ENCODE measurements at regions not wholly inside any gene's neighbourhood (a gene's known extent, or its start where the extent isn't known, plus 50 kb on each side); places are given as distances from the start of the nearest gene placed in this dataset.

DNA sequence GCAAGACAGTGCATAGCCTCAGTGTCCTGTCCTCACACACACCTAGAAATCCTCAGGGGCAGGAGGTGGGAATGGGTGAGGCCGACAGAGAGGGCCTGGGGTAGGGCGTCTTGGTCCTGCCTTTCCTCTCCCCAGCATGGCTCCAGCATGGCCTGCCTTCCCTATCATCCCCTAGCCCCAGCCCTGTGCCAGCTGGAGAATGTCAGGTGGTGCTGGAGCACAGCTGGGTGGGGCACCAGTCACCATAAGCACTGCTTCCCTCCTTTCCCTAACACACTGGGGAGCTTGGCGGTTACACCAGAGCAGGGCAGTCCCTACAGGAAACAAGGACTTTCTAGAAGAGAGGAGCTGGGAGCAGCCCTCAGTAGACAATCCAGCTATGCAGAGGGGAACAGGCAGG lies 236.8 kb downstream of the KLF13 start:
- no peak overlapping the region for H3K9ac ChIP-seq (replicated peaks; ENCODE audit: extremely low read depth, insufficient read depth, low read length)
- no peak overlapping the region for H3K4me2 ChIP-seq (ENCODE audit: insufficient read depth, low read length)
- H3K27ac ChIP-seq (ENCODE audit: insufficient read depth, low read depth, low read length) = no peak overlapping the region
- no peaks in the 10 kb centered on the region for H3K27me3 ChIP-seq (ENCODE audit: control insufficient read depth in 2 of 2, insufficient read depth in 2 of 2, low read length in 2 of 2)
- H3K9me3 ChIP-seq (replicated peaks; ENCODE audit: control insufficient read depth, insufficient read depth, low read length) = no peaks in the 10 kb centered on the region
- no peak overlapping the region for H2AFZ ChIP-seq (ENCODE audit: low read depth, low read length)
- H3K36me3 ChIP-seq (ENCODE audit: control insufficient read depth in 2 of 2, extremely low read depth in 1 of 2, insufficient read depth in 2 of 2, low read length in 2 of 2) = no peaks in the 10 kb centered on the region
- no peaks in the 10 kb centered on the region for H3K4me1 ChIP-seq (ENCODE audit: control insufficient read depth, extremely low read depth, insufficient read depth, low read length)
- dilution Hi-C loops (cut with MboI; ENCODE audit: extremely low pct_ligation_motif_present, low sequenced_read_pairs) (no loop called here), intact Hi-C loops (cut with micrococcal nuclease) (no loop called here)
- TF ChIP-seq JUN (IDR thresholded peaks at IDR 0.05; ENCODE audit: borderline replicate concordance, insufficient read depth, insufficient read length, low read depth) (no peak), EZH2 (IDR thresholded peaks at IDR 0.05; ENCODE audit: borderline replicate concordance, low read depth, low read length, severe bottlenecking) (no peak), FOS (IDR thresholded peaks at IDR 0.05; ENCODE audit: borderline replicate concordance, insufficient read depth, low read length) (no peak), MYC (IDR thresholded peaks at IDR 0.05; ENCODE audit: low read depth, low read length) (no peak), POLR2A (IDR thresholded peaks at IDR 0.05; ENCODE audit: low read depth, low read length) (no peak)
- TF ChIP-seq, protein P1, sequence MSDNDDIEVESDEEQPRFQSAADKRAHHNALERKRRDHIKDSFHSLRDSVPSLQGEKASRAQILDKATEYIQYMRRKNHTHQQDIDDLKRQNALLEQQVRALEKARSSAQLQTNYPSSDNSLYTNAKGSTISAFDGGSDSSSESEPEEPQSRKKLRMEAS (IDR thresholded peaks at IDR 0.05; ENCODE audit: insufficient read depth, insufficient read length) = no peak
- DNase-seq (ENCODE audit: low read depth, low spot score) (no peak), FAIRE-seq (no peak)
- H3K9me1 ChIP-seq (replicated peaks; ENCODE audit: control insufficient read depth, extremely low read depth, insufficient read depth, low read length) = no peaks in the 10 kb centered on the region
- no peak overlapping the region for H3K4me3 ChIP-seq (replicated peaks in 1 of 3; ENCODE audit: insufficient read depth in 1 of 3, low read depth in 1 of 3, low read length in 3 of 3)
- ChIA-PET CTCF (no interaction called here), POLR2A (no interaction called here)
- H4K20me1 ChIP-seq (replicated peaks; ENCODE audit: control insufficient read depth, extremely low read depth, insufficient read depth, low read length) = no peaks in the 10 kb centered on the region
- no peaks in the 10 kb centered on the region for H3K79me2 ChIP-seq (ENCODE audit: control insufficient read depth, insufficient read depth, low read length)
- no TSS peak for BruUV-seq (replicated peaks)

DNA sequence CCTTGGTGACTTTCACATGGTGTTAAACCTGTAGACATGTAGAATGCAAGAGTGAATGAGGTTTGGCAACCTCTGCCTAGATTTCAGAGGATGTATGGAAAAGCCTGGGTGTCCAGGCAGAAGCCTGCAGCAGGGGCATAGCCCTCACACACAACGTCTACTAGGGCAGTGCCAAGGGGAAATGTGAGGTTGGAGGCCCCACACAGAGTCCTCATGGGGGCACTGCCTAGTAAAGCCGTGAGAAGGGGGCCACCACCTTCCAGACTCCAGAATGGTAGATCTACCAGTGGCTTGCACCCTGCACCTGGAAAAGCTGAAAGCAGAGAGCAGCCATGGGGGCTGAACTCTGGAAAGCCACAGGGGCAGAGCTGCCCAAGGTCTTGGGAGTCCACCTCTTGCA lies 241.2 kb downstream of the KLF13 start:
- intact Hi-C loops (cut with micrococcal nuclease) = no loop called here
- Histone ChIP-seq H3K36me3 (ENCODE audit: control insufficient read depth in 2 of 2, extremely low read depth in 1 of 2, insufficient read depth in 2 of 2, low read length in 2 of 2) (no peaks in the 10 kb centered on the region), H4K20me1 (replicated peaks; ENCODE audit: control insufficient read depth, extremely low read depth, insufficient read depth, low read length) (no peaks in the 10 kb centered on the region), H3K9me1 (replicated peaks; ENCODE audit: control insufficient read depth, extremely low read depth, insufficient read depth, low read length) (no peaks in the 10 kb centered on the region), H3K4me1 (ENCODE audit: control insufficient read depth, extremely low read depth, insufficient read depth, low read length) (no peaks in the 10 kb centered on the region), H3K9me3 (replicated peaks; ENCODE audit: control insufficient read depth, insufficient read depth, low read length) (no peaks in the 10 kb centered on the region), H3K4me2 (ENCODE audit: insufficient read depth, low read length) (no peak overlapping the region), H3K9ac (replicated peaks; ENCODE audit: extremely low read depth, insufficient read depth, low read length) (no peak overlapping the region), H3K4me3 (replicated peaks in 1 of 3; ENCODE audit: insufficient read depth in 1 of 3, low read depth in 1 of 3, low read length in 3 of 3) (no peak overlapping the region), H3K27me3 (ENCODE audit: control insufficient read depth in 2 of 2, insufficient read depth in 2 of 2, low read length in 2 of 2) (no peaks in the 10 kb centered on the region), H3K27ac (ENCODE audit: insufficient read depth, low read depth, low read length) (no peak overlapping the region), H3K79me2 (ENCODE audit: control insufficient read depth, insufficient read depth, low read length) (no peaks in the 10 kb centered on the region), H2AFZ (ENCODE audit: low read depth, low read length) (no peak overlapping the region)
- ChIA-PET CTCF (no interaction called here), POLR2A (no interaction called here)
- DNase-seq (ENCODE audit: low read depth, low spot score) (no peak), FAIRE-seq (no peak)
- BruUV-seq (replicated peaks) = no TSS peak
- dilution Hi-C loops (cut with MboI; ENCODE audit: extremely low pct_ligation_motif_present, low sequenced_read_pairs) = no loop called here
- TF ChIP-seq, protein P2, sequence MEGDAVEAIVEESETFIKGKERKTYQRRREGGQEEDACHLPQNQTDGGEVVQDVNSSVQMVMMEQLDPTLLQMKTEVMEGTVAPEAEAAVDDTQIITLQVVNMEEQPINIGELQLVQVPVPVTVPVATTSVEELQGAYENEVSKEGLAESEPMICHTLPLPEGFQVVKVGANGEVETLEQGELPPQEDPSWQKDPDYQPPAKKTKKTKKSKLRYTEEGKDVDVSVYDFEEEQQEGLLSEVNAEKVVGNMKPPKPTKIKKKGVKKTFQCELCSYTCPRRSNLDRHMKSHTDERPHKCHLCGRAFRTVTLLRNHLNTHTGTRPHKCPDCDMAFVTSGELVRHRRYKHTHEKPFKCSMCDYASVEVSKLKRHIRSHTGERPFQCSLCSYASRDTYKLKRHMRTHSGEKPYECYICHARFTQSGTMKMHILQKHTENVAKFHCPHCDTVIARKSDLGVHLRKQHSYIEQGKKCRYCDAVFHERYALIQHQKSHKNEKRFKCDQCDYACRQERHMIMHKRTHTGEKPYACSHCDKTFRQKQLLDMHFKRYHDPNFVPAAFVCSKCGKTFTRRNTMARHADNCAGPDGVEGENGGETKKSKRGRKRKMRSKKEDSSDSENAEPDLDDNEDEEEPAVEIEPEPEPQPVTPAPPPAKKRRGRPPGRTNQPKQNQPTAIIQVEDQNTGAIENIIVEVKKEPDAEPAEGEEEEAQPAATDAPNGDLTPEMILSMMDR (IDR thresholded peaks at IDR 0.05; ENCODE audit: extremely low read depth in 1 of 2, insufficient read depth in 1 of 2, low read depth in 1 of 2, low read length in 2 of 2) = no peak
- TF ChIP-seq POLR2AphosphoS5 (IDR thresholded peaks at IDR 0.05; ENCODE audit: insufficient read depth, low read depth, low read length) (no peak), EZH2 (IDR thresholded peaks at IDR 0.05; ENCODE audit: borderline replicate concordance, low read depth, low read length, severe bottlenecking) (no peak), MYC (IDR thresholded peaks at IDR 0.05; ENCODE audit: low read depth, low read length) (no peak), POLR2A (IDR thresholded peaks at IDR 0.05; ENCODE audit: low read depth, low read length) (no peak), FOS (IDR thresholded peaks at IDR 0.05; ENCODE audit: borderline replicate concordance, insufficient read depth, low read length) (no peak), GATA2 (IDR thresholded peaks at IDR 0.05; ENCODE audit: insufficient read depth, insufficient read length, low read depth, low read length) (no peak), JUN (IDR thresholded peaks at IDR 0.05; ENCODE audit: borderline replicate concordance, insufficient read depth, insufficient read length, low read depth) (no peak)
- TF ChIP-seq, protein P1 (IDR thresholded peaks at IDR 0.05; ENCODE audit: insufficient read depth, insufficient read length) = no peak

Measured in endothelial cell of umbilical vein (primary cell).